ENCODE measurements at regions not wholly inside any gene's neighbourhood (a gene's known extent, or its start where the extent isn't known, plus 50 kb on each side); places are given as distances from the start of the nearest gene placed in this dataset.

GRCh38 chr12:91276509-91276908 is 93.9 kb upstream of the DCN start:
- TF ChIP-seq CTCF (IDR thresholded peaks at IDR 0.05) (no peak), POLR2A (IDR thresholded peaks at IDR 0.05) (no peak)

All from right lobe of liver (tissue), 4 donors.